IMR-90 (cell line): ENCODE measurements at regions not wholly inside any gene's neighbourhood (a gene's known extent, or its start where the extent isn't known, plus 50 kb on each side); places are given as distances from the start of the nearest gene placed in this dataset.

ENCODE experiments used
- ATAC-seq: fragments of 200-7000 bp; cut with Tn5 transposase; 2 replicates; pipeline ENCODE4 v1.9.1; 2020; ENCODE audit warnings: low read depth, mild to moderate bottlenecking, moderate library complexity
- BruUV-seq: library from RNA; stranded (reverse); fragments of 400-500 nt; replicated peaks from 2 replicates; lab custom pipeline; 2021; lab: Mats Ljungman, UMichigan
- CTCF ChIA-PET: fragments of 300-600 bp; formaldehyde crosslinking; extraction: SDS; loops from one replicate; lab custom pipeline; 2021; ENCODE audit warnings: antibody characterized with exemption; lab: Yijun Ruan, JAX
- POLR2A ChIA-PET: fragments of 300-600 bp; sonication (Branson Sonifier 250); formaldehyde crosslinking; loops from one replicate; lab custom pipeline; 2022; ENCODE audit warnings: antibody characterized with exemption; ENCODE audit not compliant: unreplicated experiment; lab: Charles Lee
- DNase-seq: peaks from one replicate; pipeline ENCODE4 v3.0.0; 2013
- H2AFZ ChIP-seq: replicated peaks from 2 replicates; pipeline ENCODE3; 2013; ENCODE audit warnings: low read length, mild to moderate bottlenecking; ENCODE audit not compliant: poor library complexity
- H2AK5ac ChIP-seq: 2 replicates; pipeline ENCODE4 v1.6.1; 2013; ENCODE audit warnings: low read depth, low read length, inconsistent platforms
- H2AK9ac ChIP-seq: replicated peaks from 2 replicates; pipeline ENCODE3; 2013; ENCODE audit warnings: mild to moderate bottlenecking, low read depth, low read length, moderate library complexity; ENCODE audit not compliant: poor library complexity
- H2BK120ac ChIP-seq: 2 replicates; pipeline ENCODE4 v1.6.1; 2013; ENCODE audit warnings: low read depth, low read length, inconsistent platforms
- H2BK15ac ChIP-seq: 3 replicates; pipeline ENCODE4 v1.6.1; 2013; ENCODE audit warnings: low read depth, low read length, inconsistent platforms
- H2BK20ac ChIP-seq: 2 replicates; pipeline ENCODE4 v1.6.1; 2013; ENCODE audit warnings: low read depth, mild to moderate bottlenecking, inconsistent platforms, low read length, moderate library complexity
- H2BK5ac ChIP-seq: 2 replicates; pipeline ENCODE4 v1.6.1; 2013; ENCODE audit warnings: mild to moderate bottlenecking, low read depth, low read length, inconsistent platforms; ENCODE audit not compliant: poor library complexity, severe bottlenecking
- H3K14ac ChIP-seq: replicated peaks from 2 replicates; pipeline ENCODE4 v1.6.1; 2013; ENCODE audit warnings: low read depth, low read length, inconsistent platforms
- H3K18ac ChIP-seq: 2 replicates; pipeline ENCODE4 v1.6.1; 2013; ENCODE audit warnings: low read depth, low read length, control low read depth
- H3K23ac ChIP-seq: 2 replicates; pipeline ENCODE4 v1.6.1; 2013; ENCODE audit warnings: low read depth, low read length, inconsistent platforms
- H3K27ac ChIP-seq: 2 replicates; pipeline ENCODE4 v1.5.1; 2013; ENCODE audit warnings: mild to moderate bottlenecking, control low read depth, low read length; ENCODE audit not compliant: insufficient read depth
- H3K27me3 ChIP-seq: 2 replicates; pipeline ENCODE4 v1.6.1; 2013; ENCODE audit warnings: low read length; ENCODE audit not compliant: control insufficient read depth, insufficient read depth
- H3K36me3 ChIP-seq: 2 replicates; pipeline ENCODE4 v1.6.1; 2013; ENCODE audit warnings: low read length, mixed read lengths; ENCODE audit not compliant: control insufficient read depth, insufficient read depth
- H3K4ac ChIP-seq: 2 replicates; pipeline ENCODE4 v1.6.1; 2013; ENCODE audit warnings: low read depth, low read length, inconsistent platforms
- H3K4me1 ChIP-seq: 2 replicates; pipeline ENCODE4 v1.6.1; 2013; ENCODE audit warnings: low read length, mixed read lengths; ENCODE audit not compliant: control insufficient read depth, insufficient read depth
- H3K4me2 ChIP-seq: 2 replicates; pipeline ENCODE4 v1.6.1; 2013; ENCODE audit warnings: low read depth, mild to moderate bottlenecking, control low read depth, low read length, moderate library complexity
- H3K4me3 ChIP-seq: 2 replicates; pipeline ENCODE4 v1.5.1; 2013; ENCODE audit warnings: low read depth, mild to moderate bottlenecking, control low read depth, low read length, moderate library complexity; ENCODE audit not compliant: insufficient read depth
- H3K56ac ChIP-seq: 2 replicates; pipeline ENCODE4 v1.6.1; 2013; ENCODE audit warnings: low read length, inconsistent platforms; ENCODE audit not compliant: insufficient read depth; ENCODE audit errors: extremely low read depth
- H3K79me1 ChIP-seq, 2 experiments: 2 replicates each; pipeline ENCODE4 v1.6.1; 2013; ENCODE audit warnings: low read length in 2 of 2, inconsistent platforms in 1 of 2, low read depth in 1 of 2
- H3K9ac ChIP-seq: 2 replicates; pipeline ENCODE4 v1.6.1; 2013; ENCODE audit warnings: low read depth, low read length, control low read depth
- H3K9me1 ChIP-seq: 2 replicates; pipeline ENCODE4 v1.6.1; 2013; ENCODE audit warnings: low read length, inconsistent platforms; ENCODE audit not compliant: insufficient read depth
- H3K9me3 ChIP-seq: 2 replicates; pipeline ENCODE4 v1.6.1; 2013; ENCODE audit warnings: low read length; ENCODE audit not compliant: control insufficient read depth, insufficient read depth
- H4K20me1 ChIP-seq: 2 replicates; pipeline ENCODE4 v1.6.1; 2013; ENCODE audit warnings: low read length, inconsistent platforms; ENCODE audit not compliant: insufficient read depth
- H4K5ac ChIP-seq: 2 replicates; pipeline ENCODE4 v1.6.1; 2013; ENCODE audit warnings: mild to moderate bottlenecking, low read depth, low read length, control low read depth
- H4K8ac ChIP-seq, 2 experiments: 2 replicates each; pipeline ENCODE4 v1.6.1; 2013; ENCODE audit warnings: low read depth in 2 of 2, low read length in 2 of 2, control low read depth in 1 of 2, inconsistent platforms in 1 of 2
- H4K91ac ChIP-seq: 2 replicates; pipeline ENCODE4 v1.6.1; 2013; ENCODE audit warnings: low read depth, low read length, inconsistent platforms; ENCODE audit not compliant: insufficient read depth
- BHLHE40 ChIP-seq: fragments of 150-350 bp; IDR thresholded peaks from 2 replicates; pipeline ENCODE4 v1.6.1; 2016; ENCODE audit warnings: mild to moderate bottlenecking, low read depth, low read length
- CEBPB ChIP-seq: IDR thresholded peaks from 2 replicates; pipeline ENCODE4 v1.6.1; 2012; ENCODE audit warnings: low read depth, low read length, improper control_type of control experiment
- MAFK ChIP-seq: IDR thresholded peaks from 2 replicates; pipeline ENCODE4 v1.6.1; 2012; ENCODE audit warnings: low read depth, low read length, improper control_type of control experiment
- MXI1 ChIP-seq: IDR thresholded peaks from 2 replicates; pipeline ENCODE4 v1.6.1; 2012; ENCODE audit warnings: low read depth, mild to moderate bottlenecking, low read length, moderate library complexity, borderline replicate concordance
- NFE2L2 ChIP-seq: fragments of 150-350 bp; IDR thresholded peaks from 2 replicates; pipeline ENCODE4 v1.6.1; 2016; ENCODE audit warnings: low read depth, mild to moderate bottlenecking, low read length
- RAD21 ChIP-seq: IDR thresholded peaks from 2 replicates; pipeline ENCODE4 v1.6.1; 2012; ENCODE audit warnings: low read length, improper control_type of control experiment
- RCOR1 ChIP-seq: IDR thresholded peaks from 2 replicates; pipeline ENCODE4 v1.6.1; 2012; ENCODE audit warnings: mild to moderate bottlenecking, low read length, improper control_type of control experiment; ENCODE audit not compliant: insufficient replicate concordance
- RFX5 ChIP-seq: IDR thresholded peaks from 2 replicates; pipeline ENCODE4 v1.8.0; 2012; ENCODE audit warnings: low read depth, mild to moderate bottlenecking, low read length, moderate library complexity
- SMC3 ChIP-seq: fragments of 150-350 bp; IDR thresholded peaks from 2 replicates; pipeline ENCODE4 v1.6.1; 2016; ENCODE audit warnings: low read depth, mild to moderate bottlenecking, antibody characterized with exemption, low read length, moderate library complexity
- WGBS, 2 experiments: methylation state at CpG; one replicate each; pipeline versions ENCODE4 v1.1.5 to v1.1.7; 2013; ENCODE audit warnings: missing lambda C conversion rate in 2 of 2; ENCODE audit not compliant: insufficient read length in 1 of 2; ENCODE audit errors: extremely low coverage in 2 of 2; 5-methylcytosine and 5-hydroxymethylcytosine counted together
- dilution Hi-C: fragments of 300-500 bp; cut with HindIII; formaldehyde crosslinking; loops from one replicate; pipeline ENCODE4 v1.14.3; 2018; ENCODE audit warnings: low sequenced_read_pairs; ENCODE audit not compliant: unreplicated experiment
- in situ Hi-C: fragments of 300-500 bp; cut with MboI; formaldehyde crosslinking; loops from 3 replicates; pipeline ENCODE4 v1.14.3; 2019; ENCODE audit warnings: low sequenced_read_pairs, inconsistent platforms, mixed read lengths
- intact Hi-C: fragments of 100-400 bp; cut with micrococcal nuclease; formaldehyde crosslinking; loops from 2 replicates; pipeline ENCODE4 v1.10.0; 2022
- TF ChIP-seq, protein P1 (sequence below): fragments of 150-350 bp; IDR thresholded peaks from 2 replicates; pipeline ENCODE4 v1.6.1; 2017; ENCODE audit warnings: mild to moderate bottlenecking, antibody characterized with exemption, low read length, low read depth
- TF ChIP-seq, protein P2 (sequence below): conservative IDR thresholded peaks from 2 replicates; pipeline ENCODE4 v1.5.1; 2012; ENCODE audit warnings: mild to moderate bottlenecking, low read depth, low read length, improper control_type of control experiment

GRCh38 chr12:107484941-107485340 is 200.7 kb upstream of the PWP1 start:
- H3K27me3 ChIP-seq = peaks cover 5% of the 10 kb centered on the region; the same call in 1 of the 2 replicates
- H2BK120ac ChIP-seq = no peak overlapping the region
- H3K36me3 ChIP-seq = no peaks in the 10 kb centered on the region
- no peaks in the 10 kb centered on the region for H3K9me3 ChIP-seq
- H3K23ac ChIP-seq = no peak overlapping the region
- no peak overlapping the region; the same call in 1 of the 2 replicates for H2AK5ac ChIP-seq
- H3K27ac ChIP-seq = no peak overlapping the region
- H3K4ac ChIP-seq = no peak overlapping the region
- no peaks in the 10 kb centered on the region for H3K79me1 ChIP-seq
- H3K9ac ChIP-seq = no peak overlapping the region
- H2BK20ac ChIP-seq = no peak overlapping the region
- ATAC-seq = no peak
- no peak overlapping the region for H3K14ac ChIP-seq
- no peak overlapping the region for H2BK15ac ChIP-seq
- H4K8ac ChIP-seq = no peak overlapping the region
- H2AK9ac ChIP-seq = no peak overlapping the region
- no TSS peak for BruUV-seq
- dilution Hi-C loops (no loop called here), in situ Hi-C loops (no loop called here), intact Hi-C loops (no loop called here)
- ChIA-PET POLR2A (no interaction called here), CTCF (no interaction called here)
- no peak overlapping the region for H3K18ac ChIP-seq
- no CpG with 5 or more reads among the region's 1 CpG for WGBS, 2 experiments
- no peak for DNase-seq
- H2BK5ac ChIP-seq = no peak overlapping the region
- no peak overlapping the region for H4K5ac ChIP-seq
- H3K9me1 ChIP-seq = no peaks in the 10 kb centered on the region
- no peak overlapping the region for H3K4me2 ChIP-seq
- H4K91ac ChIP-seq = no peak overlapping the region
- no peaks in the 10 kb centered on the region; the same call in 1 of the 2 replicates for H3K4me1 ChIP-seq
- H3K4me3 ChIP-seq = no peak overlapping the region
- no peak overlapping the region for H2AFZ ChIP-seq
- H3K56ac ChIP-seq = no peak overlapping the region
- TF ChIP-seq, protein P1, sequence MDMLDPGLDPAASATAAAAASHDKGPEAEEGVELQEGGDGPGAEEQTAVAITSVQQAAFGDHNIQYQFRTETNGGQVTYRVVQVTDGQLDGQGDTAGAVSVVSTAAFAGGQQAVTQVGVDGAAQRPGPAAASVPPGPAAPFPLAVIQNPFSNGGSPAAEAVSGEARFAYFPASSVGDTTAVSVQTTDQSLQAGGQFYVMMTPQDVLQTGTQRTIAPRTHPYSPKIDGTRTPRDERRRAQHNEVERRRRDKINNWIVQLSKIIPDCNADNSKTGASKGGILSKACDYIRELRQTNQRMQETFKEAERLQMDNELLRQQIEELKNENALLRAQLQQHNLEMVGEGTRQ = no peak
- TF ChIP-seq MAFK = no peak
- TF ChIP-seq SMC3 = no peak
- no peak for TF ChIP-seq MXI1
- TF ChIP-seq RFX5 = no peak
- TF ChIP-seq CEBPB = no peak
- no peak for TF ChIP-seq RAD21
- TF ChIP-seq RCOR1 = no peak
- no peak for TF ChIP-seq BHLHE40
- TF ChIP-seq, protein P2, sequence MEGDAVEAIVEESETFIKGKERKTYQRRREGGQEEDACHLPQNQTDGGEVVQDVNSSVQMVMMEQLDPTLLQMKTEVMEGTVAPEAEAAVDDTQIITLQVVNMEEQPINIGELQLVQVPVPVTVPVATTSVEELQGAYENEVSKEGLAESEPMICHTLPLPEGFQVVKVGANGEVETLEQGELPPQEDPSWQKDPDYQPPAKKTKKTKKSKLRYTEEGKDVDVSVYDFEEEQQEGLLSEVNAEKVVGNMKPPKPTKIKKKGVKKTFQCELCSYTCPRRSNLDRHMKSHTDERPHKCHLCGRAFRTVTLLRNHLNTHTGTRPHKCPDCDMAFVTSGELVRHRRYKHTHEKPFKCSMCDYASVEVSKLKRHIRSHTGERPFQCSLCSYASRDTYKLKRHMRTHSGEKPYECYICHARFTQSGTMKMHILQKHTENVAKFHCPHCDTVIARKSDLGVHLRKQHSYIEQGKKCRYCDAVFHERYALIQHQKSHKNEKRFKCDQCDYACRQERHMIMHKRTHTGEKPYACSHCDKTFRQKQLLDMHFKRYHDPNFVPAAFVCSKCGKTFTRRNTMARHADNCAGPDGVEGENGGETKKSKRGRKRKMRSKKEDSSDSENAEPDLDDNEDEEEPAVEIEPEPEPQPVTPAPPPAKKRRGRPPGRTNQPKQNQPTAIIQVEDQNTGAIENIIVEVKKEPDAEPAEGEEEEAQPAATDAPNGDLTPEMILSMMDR = no peak
- no peak for TF ChIP-seq NFE2L2
- H4K20me1 ChIP-seq = no peaks in the 10 kb centered on the region
